Smooth muscle cell (in vitro differentiated cells): ENCODE measurements at regions not wholly inside any gene's neighbourhood (a gene's known extent, or its start where the extent isn't known, plus 50 kb on each side); places are given as distances from the start of the nearest gene placed in this dataset.

ENCODE experiments used
- DNase-seq: peaks from one replicate; lab custom pipeline; 2025; ENCODE audit not compliant: unreplicated experiment; lab: John Stamatoyannopoulos, UW
- H2AFZ ChIP-seq: fragments of 200-600 bp; sonication (generic); 2 replicates; pipeline ENCODE4 v1.6.0; 2016; ENCODE audit warnings: antibody characterized with exemption, low read depth, mild to moderate bottlenecking
- H3F3A ChIP-seq: fragments of 200-600 bp; sonication (generic); 2 replicates; pipeline ENCODE4 v1.6.0; 2017; ENCODE audit warnings: antibody characterized with exemption, low read depth
- H3K27ac ChIP-seq: fragments of 200-600 bp; sonication (generic); 2 replicates; pipeline ENCODE4 v1.5.1; 2016; ENCODE audit warnings: low read depth, mild to moderate bottlenecking
- H3K27me3 ChIP-seq: fragments of 200-600 bp; sonication (generic); 2 replicates; pipeline ENCODE4 v1.6.1; 2016; ENCODE audit warnings: low read depth, mild to moderate bottlenecking
- H3K36me3 ChIP-seq: fragments of 200-600 bp; sonication (generic); 2 replicates; pipeline ENCODE4 v1.5.1; 2016; ENCODE audit warnings: low read depth
- H3K4me1 ChIP-seq: fragments of 200-600 bp; sonication (generic); 2 replicates; pipeline ENCODE4 v1.5.1; 2016; ENCODE audit warnings: low read depth
- H3K4me2 ChIP-seq: fragments of 200-600 bp; sonication (generic); 2 replicates; pipeline ENCODE4 v1.6.0; 2016; ENCODE audit warnings: mild to moderate bottlenecking
- H3K4me3 ChIP-seq: fragments of 200-600 bp; sonication (generic); 2 replicates; pipeline ENCODE4 v1.5.1; 2016; ENCODE audit warnings: mild to moderate bottlenecking
- H3K79me2 ChIP-seq: fragments of 200-600 bp; sonication (generic); 2 replicates; pipeline ENCODE4 v1.6.0; 2016; ENCODE audit warnings: low read depth, mild to moderate bottlenecking
- H3K9ac ChIP-seq: fragments of 200-600 bp; sonication (generic); 2 replicates; pipeline ENCODE4 v1.6.0; 2016; ENCODE audit warnings: low read depth
- H3K9me3 ChIP-seq: fragments of 200-600 bp; sonication (generic); replicated peaks from 2 replicates; pipeline ENCODE4 v1.5.1; 2016; ENCODE audit warnings: low read depth
- H4K20me1 ChIP-seq: fragments of 200-600 bp; sonication (generic); 2 replicates; pipeline ENCODE4 v1.6.0; 2016; ENCODE audit warnings: low read depth
- WGBS: methylation state at CpG from one replicate; pipeline ENCODE4 v1.1.7; 2016; ENCODE audit warnings: low lambda C conversion rate; 5-methylcytosine and 5-hydroxymethylcytosine counted together
- TF ChIP-seq, protein P1 (sequence below): fragments of 200-600 bp; sonication (generic); IDR thresholded peaks from 2 replicates; pipeline ENCODE4 v1.5.1; 2017; ENCODE audit warnings: borderline replicate concordance, mild to moderate bottlenecking, antibody characterized with exemption; ENCODE audit not compliant: insufficient read depth, poor library complexity, severe bottlenecking

DNA sequence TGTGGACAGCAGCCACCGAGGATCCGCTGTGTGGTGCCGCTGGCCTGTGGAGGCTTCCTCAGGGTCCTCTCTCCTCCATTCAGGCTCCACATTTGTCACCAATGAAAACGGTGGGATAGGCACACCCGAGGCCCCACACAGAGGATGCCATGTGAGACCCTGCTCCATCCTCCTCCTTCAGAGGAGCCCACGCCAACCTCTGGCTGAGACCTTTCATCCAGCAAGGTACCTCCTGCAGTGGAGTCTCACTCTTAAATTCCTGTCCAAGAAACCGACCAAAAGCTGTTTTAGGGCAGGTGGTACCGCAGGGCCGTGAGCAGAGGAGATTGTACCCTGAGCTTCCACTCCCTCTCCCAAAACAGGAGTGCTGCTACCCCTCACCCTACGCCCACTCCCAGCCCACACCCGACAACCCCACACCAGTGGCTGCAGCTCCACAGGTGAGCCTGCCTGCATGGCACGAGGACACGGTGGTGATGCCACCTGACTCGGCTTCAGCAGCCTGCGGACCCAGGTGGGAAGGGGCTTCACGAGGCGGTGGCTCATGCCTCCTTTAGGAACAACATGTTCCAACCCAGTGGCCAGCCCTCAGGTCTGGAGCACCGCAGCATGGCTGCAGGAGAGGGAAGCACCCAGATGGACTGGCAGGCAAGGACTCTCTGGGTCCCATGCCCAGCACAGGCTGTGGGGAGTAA lies 237.6 kb upstream of the AFDN start:
- peak overlapping the region; percentile 28 for H3K4me2 ChIP-seq
- 98% methylated on average over 18 of the region's 18 CpGs for WGBS
- no peak overlapping the region for H3K4me3 ChIP-seq
- H2AFZ ChIP-seq, result peak overlapping the region; percentile 69
- no peak overlapping the region for H3K9ac ChIP-seq
- H3K27me3 ChIP-seq, result no peaks in the 10 kb centered on the region
- H3K79me2 ChIP-seq, result no peaks in the 10 kb centered on the region
- no peaks in the 10 kb centered on the region for H3F3A ChIP-seq
- no peaks in the 10 kb centered on the region for H3K4me1 ChIP-seq
- TF ChIP-seq, protein P1, sequence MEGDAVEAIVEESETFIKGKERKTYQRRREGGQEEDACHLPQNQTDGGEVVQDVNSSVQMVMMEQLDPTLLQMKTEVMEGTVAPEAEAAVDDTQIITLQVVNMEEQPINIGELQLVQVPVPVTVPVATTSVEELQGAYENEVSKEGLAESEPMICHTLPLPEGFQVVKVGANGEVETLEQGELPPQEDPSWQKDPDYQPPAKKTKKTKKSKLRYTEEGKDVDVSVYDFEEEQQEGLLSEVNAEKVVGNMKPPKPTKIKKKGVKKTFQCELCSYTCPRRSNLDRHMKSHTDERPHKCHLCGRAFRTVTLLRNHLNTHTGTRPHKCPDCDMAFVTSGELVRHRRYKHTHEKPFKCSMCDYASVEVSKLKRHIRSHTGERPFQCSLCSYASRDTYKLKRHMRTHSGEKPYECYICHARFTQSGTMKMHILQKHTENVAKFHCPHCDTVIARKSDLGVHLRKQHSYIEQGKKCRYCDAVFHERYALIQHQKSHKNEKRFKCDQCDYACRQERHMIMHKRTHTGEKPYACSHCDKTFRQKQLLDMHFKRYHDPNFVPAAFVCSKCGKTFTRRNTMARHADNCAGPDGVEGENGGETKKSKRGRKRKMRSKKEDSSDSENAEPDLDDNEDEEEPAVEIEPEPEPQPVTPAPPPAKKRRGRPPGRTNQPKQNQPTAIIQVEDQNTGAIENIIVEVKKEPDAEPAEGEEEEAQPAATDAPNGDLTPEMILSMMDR, result no peak
- no peak for DNase-seq
- no peaks in the 10 kb centered on the region for H3K9me3 ChIP-seq
- H3K36me3 ChIP-seq, result no peaks in the 10 kb centered on the region
- H4K20me1 ChIP-seq, result no peaks in the 10 kb centered on the region
- no peak overlapping the region for H3K27ac ChIP-seq

DNA sequence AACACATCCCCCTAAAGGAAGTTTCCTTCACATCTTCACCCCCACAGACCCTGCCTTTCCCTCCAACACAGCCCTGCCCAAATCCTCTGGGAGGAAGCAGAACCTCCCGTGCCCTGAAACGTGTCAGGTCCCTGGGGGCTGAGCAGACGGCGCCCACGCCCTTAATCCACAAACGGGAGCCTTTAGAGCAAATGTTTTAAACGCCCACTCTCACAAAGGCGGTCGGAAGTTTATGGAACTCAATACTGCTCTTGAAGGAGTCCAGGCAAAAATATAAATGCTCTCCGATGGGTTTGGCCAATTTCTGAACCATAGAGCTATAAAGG lies 237.1 kb upstream of the AFDN start:
- no peaks in the 10 kb centered on the region for H3K79me2 ChIP-seq
- H3K27me3 ChIP-seq, result no peaks in the 10 kb centered on the region
- no peak overlapping the region for H3K27ac ChIP-seq
- H3F3A ChIP-seq, result no peaks in the 10 kb centered on the region
- no peak for DNase-seq
- peak overlapping the region; percentile 28 for H3K4me2 ChIP-seq
- no peaks in the 10 kb centered on the region for H3K4me1 ChIP-seq
- H2AFZ ChIP-seq, result peak overlapping the region; percentile 69
- H4K20me1 ChIP-seq, result no peaks in the 10 kb centered on the region
- H3K9ac ChIP-seq, result no peak overlapping the region
- TF ChIP-seq, protein P1, result no peak
- 39% methylated on average over 10 of the region's 10 CpGs for WGBS
- no peaks in the 10 kb centered on the region for H3K9me3 ChIP-seq
- no peaks in the 10 kb centered on the region for H3K36me3 ChIP-seq
- no peak overlapping the region for H3K4me3 ChIP-seq

DNA sequence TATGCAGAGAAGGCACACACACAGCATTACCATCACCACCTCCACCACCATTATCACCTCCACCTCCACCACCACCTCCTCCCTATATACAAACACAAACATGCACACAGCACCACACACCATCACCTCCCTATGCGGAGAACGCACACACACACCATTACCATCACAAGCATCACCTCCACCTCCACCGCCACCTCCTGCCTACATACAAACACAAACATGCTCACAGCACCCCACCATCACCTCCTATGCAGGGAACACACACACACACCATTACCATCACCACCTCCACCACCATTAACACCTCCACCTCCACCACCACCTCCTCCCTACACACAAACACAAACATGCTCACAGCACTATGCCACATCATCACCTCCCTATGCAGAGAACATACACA lies 236.5 kb upstream of the AFDN start:
- no peaks in the 10 kb centered on the region for H3K9me3 ChIP-seq
- H3K79me2 ChIP-seq, result no peaks in the 10 kb centered on the region
- H3K27ac ChIP-seq, result no peak overlapping the region
- H3K4me1 ChIP-seq, result no peaks in the 10 kb centered on the region
- no CpG with 5 or more reads among the region's 3 CpGs for WGBS
- DNase-seq, result no peak
- H3K4me3 ChIP-seq, result no peak overlapping the region
- no peaks in the 10 kb centered on the region for H3F3A ChIP-seq
- no peak overlapping the region for H2AFZ ChIP-seq
- TF ChIP-seq, protein P1, result no peak
- no peak overlapping the region for H3K9ac ChIP-seq
- no peaks in the 10 kb centered on the region for H3K36me3 ChIP-seq
- H3K27me3 ChIP-seq, result no peaks in the 10 kb centered on the region
- no peak overlapping the region for H3K4me2 ChIP-seq
- H4K20me1 ChIP-seq, result no peaks in the 10 kb centered on the region
